ENCODE measurements at regions not wholly inside any gene's neighbourhood (a gene's known extent, or its start where the extent isn't known, plus 50 kb on each side); places are given as distances from the start of the nearest gene placed in this dataset.
"Not testable (repeated sequence)": the region's sequence is repeated elsewhere in the genome, so short reads cannot be mapped to it uniquely, and the experiment has no call there.

- TF ChIP-seq CTCF, POLR2A (IDR thresholded peaks at IDR 0.05): not testable (repeated sequence)
Measured at GRCh38 chr3:112755046-112755445, 91.6 kb downstream of the CD200R1L start.
